B cell (primary cell): ENCODE measurements at regions not wholly inside any gene's neighbourhood (a gene's known extent, or its start where the extent isn't known, plus 50 kb on each side); places are given as distances from the start of the nearest gene placed in this dataset.

Experiments
- ATAC-seq: fragments of 200-7000 bp; cut with Tn5 transposase; one replicate; pipeline ENCODE4 v1.10.0; 2021; ENCODE audit warnings: low read depth, mild to moderate bottlenecking, moderate number of reproducible peaks, moderate library complexity
- CTCF ChIA-PET: fragments of 350-600 bp; sonication (Branson Sonifier 250); formaldehyde crosslinking; loops from one replicate; lab custom pipeline; 2021; ENCODE audit warnings: antibody characterized with exemption, inconsistent platforms; lab: Charles Lee
- POLR2A ChIA-PET: fragments of 350-600 bp; sonication (Branson Sonifier 250); formaldehyde crosslinking; loops from one replicate; lab custom pipeline; 2021; ENCODE audit warnings: antibody characterized with exemption; lab: Charles Lee
- DNase-seq: peaks from one replicate; pipeline ENCODE4 v3.0.0; 2013
- H2AFZ ChIP-seq: 2 replicates; pipeline ENCODE4 v1.6.1; 2012; ENCODE audit warnings: mild to moderate bottlenecking, low read depth, low read length; ENCODE audit not compliant: insufficient read depth, poor library complexity, severe bottlenecking
- H3K27ac ChIP-seq, 2 donors: 1 replicate in 1 of 2; 2 replicates in 1 of 2; pipeline ENCODE4 v1.5.1; 2012 to 2013; ENCODE audit warnings: low read length in 2 of 2, mild to moderate bottlenecking in 2 of 2, moderate library complexity in 1 of 2
- H3K27me3 ChIP-seq, 4 experiments: fragments of 200-600 bp in 1 of 4; sonication (generic) in 1 of 4; replicated peaks in 1 of 4; 1 replicate in 2 of 4; 2 replicates in 2 of 4; pipeline versions ENCODE4 v1.6.1 to v1.7.0; 2013 to 2016; ENCODE audit warnings: low read length in 3 of 4, mild to moderate bottlenecking in 2 of 4, mixed read lengths in 1 of 4, moderate library complexity in 1 of 4; ENCODE audit not compliant: insufficient read depth in 4 of 4, control insufficient read depth in 3 of 4; ENCODE audit errors: control extremely low read depth in 1 of 4
- H3K36me3 ChIP-seq, 2 experiments: replicated peaks in 1 of 2; 1 replicate in 1 of 2; 2 replicates in 1 of 2; pipeline versions ENCODE4 v1.6.1 to v1.7.1; 2013; ENCODE audit warnings: low read length in 1 of 2; ENCODE audit not compliant: insufficient read depth in 2 of 2, control insufficient read depth in 1 of 2; ENCODE audit errors: control extremely low read depth in 1 of 2, extremely low read depth in 1 of 2
- H3K4me1 ChIP-seq, 2 donors: fragments of 200-600 bp in 1 of 2; sonication (generic) in 1 of 2; 1 replicate in 1 of 2; 2 replicates in 1 of 2; pipeline versions ENCODE4 v1.5.1 to v1.6.1; 2013 to 2017; ENCODE audit warnings: low read length in 2 of 2; ENCODE audit not compliant: control insufficient read depth in 2 of 2, insufficient read depth in 2 of 2
- H3K4me2 ChIP-seq: replicated peaks from 2 replicates; pipeline ENCODE3; 2012; ENCODE audit warnings: mild to moderate bottlenecking, low read depth, low read length; ENCODE audit not compliant: poor library complexity, severe bottlenecking
- H3K4me3 ChIP-seq, 5 experiments: fragments of 200-600 bp in 1 of 5; sonication (generic) in 1 of 5; 1 replicate in 3 of 5; 2 replicates in 2 of 5; pipeline versions ENCODE4 v1.5.1 to v1.7.0; 2011 to 2016; ENCODE audit warnings: low read length in 4 of 5, mild to moderate bottlenecking in 4 of 5, low read depth in 2 of 5, control low read depth in 1 of 5, moderate library complexity in 1 of 5; ENCODE audit not compliant: insufficient read depth in 1 of 5; ENCODE audit errors: control extremely low read depth in 1 of 5, extremely low read depth in 1 of 5
- H3K79me2 ChIP-seq: fragments of 200-600 bp; sonication (generic); one replicate; pipeline ENCODE4 v1.6.0; 2016; ENCODE audit warnings: low read length; ENCODE audit not compliant: control insufficient read depth, insufficient read depth
- H3K9ac ChIP-seq: fragments of 200-600 bp; sonication (generic); 2 replicates; pipeline ENCODE4 v1.6.1; 2017; ENCODE audit warnings: mild to moderate bottlenecking, low read length, moderate library complexity
- H3K9me3 ChIP-seq, 3 donors: one replicate each; pipeline versions ENCODE4 v1.6.1 to v1.7.1; 2013; ENCODE audit warnings: low read length in 2 of 3; ENCODE audit not compliant: control insufficient read depth in 2 of 3, insufficient read depth in 1 of 3; ENCODE audit errors: control extremely low read depth in 1 of 3
- H4K20me1 ChIP-seq: 2 replicates; pipeline ENCODE4 v1.6.0; 2012; ENCODE audit warnings: mild to moderate bottlenecking, low read length; ENCODE audit not compliant: insufficient read depth, control insufficient read depth, poor library complexity, severe bottlenecking
- H3K27ac Mint-ChIP-seq: one replicate; pipeline ENCODE4 v1.8.0; 2021; ENCODE audit warnings: mixed read lengths
- H3K27me3 Mint-ChIP-seq: one replicate; pipeline ENCODE4 v1.8.0; 2021; ENCODE audit warnings: mixed read lengths
- H3K4me1 Mint-ChIP-seq: one replicate; pipeline ENCODE4 v1.8.0; 2021; ENCODE audit warnings: mixed read lengths
- H3K4me3 Mint-ChIP-seq: one replicate; pipeline ENCODE4 v1.8.0; 2021; ENCODE audit warnings: mixed read lengths
- H3K9me3 Mint-ChIP-seq: one replicate; pipeline ENCODE4 v1.8.0; 2022; ENCODE audit warnings: mixed read lengths; ENCODE audit not compliant: insufficient read depth
- EZH2 ChIP-seq: IDR thresholded peaks from 2 replicates; pipeline ENCODE4 v1.6.1; 2012; ENCODE audit warnings: borderline replicate concordance, low read depth, mild to moderate bottlenecking, moderate library complexity, low read length; ENCODE audit not compliant: insufficient read depth, poor library complexity, severe bottlenecking
- WGBS: methylation state at CpG from one replicate; pipeline ENCODE4 v1.1.5; 2013; ENCODE audit warnings: missing lambda C conversion rate; ENCODE audit not compliant: insufficient coverage; 5-methylcytosine and 5-hydroxymethylcytosine counted together
- intact Hi-C: fragments of 100-400 bp; cut with micrococcal nuclease; formaldehyde crosslinking; loops from one replicate; pipeline ENCODE4 v1.10.0; 2022
- TF ChIP-seq, protein P1 (sequence below): fragments of 200-600 bp; IDR thresholded peaks from one replicate; pipeline ENCODE4 v1.8.0; 2022; ENCODE audit warnings: antibody characterized with exemption, mild to moderate bottlenecking

DNA sequence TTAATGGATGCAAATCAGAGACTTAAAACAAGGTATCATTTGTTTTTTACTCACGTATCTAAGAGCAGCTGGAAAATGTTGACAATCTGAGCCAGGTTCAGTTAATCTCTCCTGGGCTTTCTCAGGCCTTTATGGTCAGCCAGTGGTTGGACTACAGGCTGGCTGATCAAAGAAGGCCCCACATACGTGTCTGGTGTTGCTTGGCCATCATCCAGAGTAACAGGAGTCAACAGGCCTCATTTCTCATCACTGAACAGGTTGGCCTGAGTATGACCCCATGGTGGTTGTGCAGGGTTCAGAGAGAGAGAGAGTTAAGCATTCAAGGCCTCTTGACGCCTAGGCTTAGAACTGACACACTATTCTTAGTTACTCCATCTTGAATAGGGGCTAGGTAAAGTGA, 97.0 kb upstream of the VLDLR start:
- intact Hi-C loops = no loop called here
- no peak overlapping the region for H3K27ac ChIP-seq
- DNase-seq (no peak), ATAC-seq (no peak)
- Mint-ChIP-seq H3K27ac (no peak overlapping the region), H3K4me3 (no peak overlapping the region), H3K27me3 (peaks cover 5% of the 10 kb centered on the region), H3K9me3 (no peaks in the 10 kb centered on the region), H3K4me1 (no peaks in the 10 kb centered on the region)
- H3K9ac ChIP-seq = no peak overlapping the region
- no peak overlapping the region for H3K4me2 ChIP-seq
- WGBS = 46% methylated on average over 2 of the region's 3 CpGs
- H2AFZ ChIP-seq = no peak overlapping the region
- no peaks in the 10 kb centered on the region for H3K36me3 ChIP-seq
- H3K4me3 ChIP-seq = no peak overlapping the region
- H4K20me1 ChIP-seq = no peaks in the 10 kb centered on the region
- ChIA-PET POLR2A (no interaction called here), CTCF (no interaction called here)
- TF ChIP-seq, protein P1, sequence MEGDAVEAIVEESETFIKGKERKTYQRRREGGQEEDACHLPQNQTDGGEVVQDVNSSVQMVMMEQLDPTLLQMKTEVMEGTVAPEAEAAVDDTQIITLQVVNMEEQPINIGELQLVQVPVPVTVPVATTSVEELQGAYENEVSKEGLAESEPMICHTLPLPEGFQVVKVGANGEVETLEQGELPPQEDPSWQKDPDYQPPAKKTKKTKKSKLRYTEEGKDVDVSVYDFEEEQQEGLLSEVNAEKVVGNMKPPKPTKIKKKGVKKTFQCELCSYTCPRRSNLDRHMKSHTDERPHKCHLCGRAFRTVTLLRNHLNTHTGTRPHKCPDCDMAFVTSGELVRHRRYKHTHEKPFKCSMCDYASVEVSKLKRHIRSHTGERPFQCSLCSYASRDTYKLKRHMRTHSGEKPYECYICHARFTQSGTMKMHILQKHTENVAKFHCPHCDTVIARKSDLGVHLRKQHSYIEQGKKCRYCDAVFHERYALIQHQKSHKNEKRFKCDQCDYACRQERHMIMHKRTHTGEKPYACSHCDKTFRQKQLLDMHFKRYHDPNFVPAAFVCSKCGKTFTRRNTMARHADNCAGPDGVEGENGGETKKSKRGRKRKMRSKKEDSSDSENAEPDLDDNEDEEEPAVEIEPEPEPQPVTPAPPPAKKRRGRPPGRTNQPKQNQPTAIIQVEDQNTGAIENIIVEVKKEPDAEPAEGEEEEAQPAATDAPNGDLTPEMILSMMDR = no peak
- no peak for TF ChIP-seq EZH2
- peaks cover 0 to 6% (median 0%) of the 10 kb centered on the region in 3 donors for H3K9me3 ChIP-seq
- H3K79me2 ChIP-seq = no peaks in the 10 kb centered on the region
- peaks cover 0 to 3% (median 0%) of the 10 kb centered on the region in 4 experiments for H3K27me3 ChIP-seq
- no peaks in the 10 kb centered on the region for H3K4me1 ChIP-seq

DNA sequence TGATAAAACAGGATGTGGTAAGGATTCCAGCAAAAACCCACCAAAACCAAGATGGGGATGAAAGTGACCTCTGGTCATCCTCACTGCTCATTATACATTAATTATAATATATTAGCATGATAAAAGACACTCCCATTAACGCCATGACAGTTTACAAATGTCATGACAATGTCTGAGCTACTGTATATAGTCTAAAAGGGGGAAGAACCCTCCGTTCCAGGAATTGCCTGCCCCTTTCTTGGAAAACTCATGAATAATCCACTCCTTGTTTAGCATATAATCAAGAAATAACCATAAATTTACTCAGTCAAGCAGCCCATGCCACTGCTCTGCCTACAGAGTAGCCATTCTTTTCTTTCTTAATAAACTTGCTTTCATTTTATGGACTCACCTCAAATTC, 96.4 kb upstream of the VLDLR start:
- no peak overlapping the region for H3K4me3 Mint-ChIP-seq
- no peak overlapping the region for H3K4me3 ChIP-seq
- H3K27me3 ChIP-seq = peaks cover 0 to 3% (median 0%) of the 10 kb centered on the region in 4 experiments
- ATAC-seq (no peak), DNase-seq (no peak)
- H3K4me1 ChIP-seq = no peaks in the 10 kb centered on the region
- no peaks in the 10 kb centered on the region for H3K9me3 Mint-ChIP-seq
- H3K36me3 ChIP-seq = no peaks in the 10 kb centered on the region
- no peak overlapping the region for H2AFZ ChIP-seq
- H3K4me2 ChIP-seq = no peak overlapping the region
- no peaks in the 10 kb centered on the region for H3K4me1 Mint-ChIP-seq
- no peaks in the 10 kb centered on the region for H3K79me2 ChIP-seq
- no peak overlapping the region for H3K9ac ChIP-seq
- H3K27me3 Mint-ChIP-seq = peaks cover 5% of the 10 kb centered on the region
- H3K27ac ChIP-seq = no peak overlapping the region
- WGBS = no CpG with 5 or more reads among the region's 2 CpGs
- intact Hi-C loops = no loop called here
- no peak for TF ChIP-seq EZH2
- TF ChIP-seq, protein P1 = no peak
- ChIA-PET POLR2A (no interaction called here), CTCF (no interaction called here)
- peaks cover 0 to 6% (median 0%) of the 10 kb centered on the region in 3 donors for H3K9me3 ChIP-seq
- H4K20me1 ChIP-seq = no peaks in the 10 kb centered on the region
- no peak overlapping the region for H3K27ac Mint-ChIP-seq
